HG03575 (cell line): ENCODE measurements at regions not wholly inside any gene's neighbourhood (a gene's known extent, or its start where the extent isn't known, plus 50 kb on each side); places are given as distances from the start of the nearest gene placed in this dataset.
A peak's percentile ranks its signal among the peaks of the same experiment; 100 is the strongest.

Experiments used
- ATAC-seq: cut with Tn5 transposase; IDR thresholded peaks from one replicate; pipeline ENCODE4 v1.9.1; 2021; ENCODE audit not compliant: unreplicated experiment, insufficient number of reproducible peaks, low FRiP score; ENCODE audit errors: extremely low read depth

GRCh38 chr10:54993148-54993547 is 192.1 kb upstream of the PCDH15 start:
- ATAC-seq: no peak

GRCh38 chr10:54985732-54986131 is 184.7 kb upstream of the PCDH15 start:
- ATAC-seq: no peak

- no peak for ATAC-seq
These were observed 182.2 kb upstream of the PCDH15 start for GRCh38 chr10:54983255-54983654.

GRCh38 chr10:54962134-54962900 is 161.3 kb upstream of the PCDH15 start:
- ATAC-seq: no peak

- ATAC-seq: no peak
These were observed 160.0 kb upstream of the PCDH15 start for GRCh38 chr10:54961040-54961439.

- no peak for ATAC-seq
These were observed 157.8 kb upstream of the PCDH15 start for GRCh38 chr10:54958844-54959243.

- no peak for ATAC-seq
These were observed 146.6 kb upstream of the PCDH15 start for GRCh38 chr10:54947605-54948004.

- no peak for ATAC-seq
These were observed 139.4 kb upstream of the PCDH15 start for GRCh38 chr10:54940418-54940817.

GRCh38 chr10:54914049-54914448 is 113.0 kb upstream of the PCDH15 start:
- ATAC-seq: no peak

- ATAC-seq: no peak
These were observed 108.1 kb upstream of the PCDH15 start for GRCh38 chr10:54909165-54909564.

GRCh38 chr10:54908019-54908418 is 107.0 kb upstream of the PCDH15 start:
- ATAC-seq: no peak

- no peak for ATAC-seq
These were observed 105.9 kb upstream of the PCDH15 start for GRCh38 chr10:54906940-54907339.

- ATAC-seq: no peak
These were observed 104.7 kb upstream of the PCDH15 start for GRCh38 chr10:54905578-54906192.

- no peak for ATAC-seq
These were observed 103.8 kb upstream of the PCDH15 start for GRCh38 chr10:54904833-54905232.

GRCh38 chr10:54903745-54904144 is 102.7 kb upstream of the PCDH15 start:
- no peak for ATAC-seq

- ATAC-seq: peak; percentile 81
These were observed 99.6 kb upstream of the PCDH15 start for GRCh38 chr10:54900584-54900983.

GRCh38 chr10:54880996-54881395 is 80.0 kb upstream of the PCDH15 start:
- no peak for ATAC-seq

GRCh38 chr10:54869022-54869421 is 68.0 kb upstream of the PCDH15 start:
- no peak for ATAC-seq

- no peak for ATAC-seq
These were observed 65.6 kb upstream of the PCDH15 start for GRCh38 chr10:54866666-54867065.

- ATAC-seq: no peak
These were observed 53.8 kb upstream of the PCDH15 start for GRCh38 chr10:54854843-54855242.

GRCh38 chr10:54854389-54854788 is 53.4 kb upstream of the PCDH15 start:
- ATAC-seq: no peak
